ENCODE measurements at regions not wholly inside any gene's neighbourhood (a gene's known extent, or its start where the extent isn't known, plus 50 kb on each side); places are given as distances from the start of the nearest gene placed in this dataset.
A peak's percentile ranks its signal among the peaks of the same experiment; 100 is the strongest.

- no peak for TF ChIP-seq CTCF (conservative IDR thresholded peaks at IDR 0.05; ENCODE audit: low read length)
- no peak for DNase-seq (ENCODE audit: low read depth)
- H3K4me3 ChIP-seq (ENCODE audit: low read length), result no peak overlapping the region
These were observed 217.7 kb downstream of the NUAK1 start for GRCh38 chr12:105921055-105921454.

- TF ChIP-seq CTCF (conservative IDR thresholded peaks at IDR 0.05; ENCODE audit: low read length), result no peak
- peak; percentile 71 for DNase-seq (ENCODE audit: low read depth)
- H3K4me3 ChIP-seq (ENCODE audit: low read length), result no peak overlapping the region
These were observed 216.7 kb downstream of the NUAK1 start for GRCh38 chr12:105921872-105922669.

GRCh38 chr12:105922670-105923102, 216.1 kb downstream of the NUAK1 start:
- TF ChIP-seq CTCF (conservative IDR thresholded peaks at IDR 0.05; ENCODE audit: low read length), result no peak
- H3K4me3 ChIP-seq (ENCODE audit: low read length), result no peak overlapping the region
- DNase-seq (ENCODE audit: low read depth), result peak; percentile 78

- no peak for TF ChIP-seq CTCF (conservative IDR thresholded peaks at IDR 0.05; ENCODE audit: low read length)
- no peak for DNase-seq (ENCODE audit: low read depth)
- H3K4me3 ChIP-seq (ENCODE audit: low read length), result no peak overlapping the region
These were observed 214.1 kb downstream of the NUAK1 start for GRCh38 chr12:105924526-105925208.

- H3K4me3 ChIP-seq (ENCODE audit: low read length), result no peak overlapping the region
- no peak for TF ChIP-seq CTCF (conservative IDR thresholded peaks at IDR 0.05; ENCODE audit: low read length)
- DNase-seq (ENCODE audit: low read depth), result no peak
These were observed 211.2 kb downstream of the NUAK1 start for GRCh38 chr12:105927564-105927963.

- no peak overlapping the region for H3K4me3 ChIP-seq (ENCODE audit: low read length)
- no peak for DNase-seq (ENCODE audit: low read depth)
- no peak for TF ChIP-seq CTCF (conservative IDR thresholded peaks at IDR 0.05; ENCODE audit: low read length)
These were observed 210.3 kb downstream of the NUAK1 start for GRCh38 chr12:105928436-105928835.

GRCh38 chr12:105929192-105929591, 209.6 kb downstream of the NUAK1 start:
- H3K4me3 ChIP-seq (ENCODE audit: low read length), result no peak overlapping the region
- no peak for TF ChIP-seq CTCF (conservative IDR thresholded peaks at IDR 0.05; ENCODE audit: low read length)
- no peak for DNase-seq (ENCODE audit: low read depth)

Measured in AG10803 (cell line).